ENCODE measurements at regions not wholly inside any gene's neighbourhood (a gene's known extent, or its start where the extent isn't known, plus 50 kb on each side); places are given as distances from the start of the nearest gene placed in this dataset.

GRCh38 chr1:70899735-70900134 is 147.9 kb downstream of the PTGER3 start:
- no peak overlapping the region for H3K4me3 ChIP-seq (ENCODE audit: low read length)
- DNase-seq (ENCODE audit: low read depth): peak; percentile 24
- TF ChIP-seq, protein P1, sequence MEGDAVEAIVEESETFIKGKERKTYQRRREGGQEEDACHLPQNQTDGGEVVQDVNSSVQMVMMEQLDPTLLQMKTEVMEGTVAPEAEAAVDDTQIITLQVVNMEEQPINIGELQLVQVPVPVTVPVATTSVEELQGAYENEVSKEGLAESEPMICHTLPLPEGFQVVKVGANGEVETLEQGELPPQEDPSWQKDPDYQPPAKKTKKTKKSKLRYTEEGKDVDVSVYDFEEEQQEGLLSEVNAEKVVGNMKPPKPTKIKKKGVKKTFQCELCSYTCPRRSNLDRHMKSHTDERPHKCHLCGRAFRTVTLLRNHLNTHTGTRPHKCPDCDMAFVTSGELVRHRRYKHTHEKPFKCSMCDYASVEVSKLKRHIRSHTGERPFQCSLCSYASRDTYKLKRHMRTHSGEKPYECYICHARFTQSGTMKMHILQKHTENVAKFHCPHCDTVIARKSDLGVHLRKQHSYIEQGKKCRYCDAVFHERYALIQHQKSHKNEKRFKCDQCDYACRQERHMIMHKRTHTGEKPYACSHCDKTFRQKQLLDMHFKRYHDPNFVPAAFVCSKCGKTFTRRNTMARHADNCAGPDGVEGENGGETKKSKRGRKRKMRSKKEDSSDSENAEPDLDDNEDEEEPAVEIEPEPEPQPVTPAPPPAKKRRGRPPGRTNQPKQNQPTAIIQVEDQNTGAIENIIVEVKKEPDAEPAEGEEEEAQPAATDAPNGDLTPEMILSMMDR (IDR thresholded peaks at IDR 0.05; ENCODE audit: insufficient read depth, low read depth, low read length, missing control alignments): no peak

DNA sequence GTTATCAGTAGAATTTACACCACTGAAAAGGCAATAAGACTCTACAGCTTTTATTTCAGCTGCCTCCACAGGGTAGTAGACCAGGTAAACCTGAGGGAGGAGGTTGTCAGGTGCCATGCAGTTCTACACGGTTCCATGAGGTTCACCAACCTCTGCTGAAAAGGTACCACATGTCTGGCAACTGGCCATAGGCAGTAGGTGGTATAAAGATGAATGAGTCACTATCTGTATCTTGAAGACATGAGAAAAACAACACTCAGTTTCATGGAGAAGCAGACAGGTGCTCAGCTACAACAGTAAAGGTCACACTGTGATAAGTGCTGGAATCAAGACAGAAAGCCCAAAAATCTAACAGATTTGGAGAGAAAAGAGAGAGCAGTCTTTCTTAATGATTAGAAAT is 145.4 kb downstream of the PTGER3 start:
- DNase-seq (ENCODE audit: low read depth): peak; percentile 0
- no peak overlapping the region for H3K4me3 ChIP-seq (ENCODE audit: low read length)
- TF ChIP-seq, protein P1 (IDR thresholded peaks at IDR 0.05; ENCODE audit: insufficient read depth, low read depth, low read length, missing control alignments): no peak

DNA sequence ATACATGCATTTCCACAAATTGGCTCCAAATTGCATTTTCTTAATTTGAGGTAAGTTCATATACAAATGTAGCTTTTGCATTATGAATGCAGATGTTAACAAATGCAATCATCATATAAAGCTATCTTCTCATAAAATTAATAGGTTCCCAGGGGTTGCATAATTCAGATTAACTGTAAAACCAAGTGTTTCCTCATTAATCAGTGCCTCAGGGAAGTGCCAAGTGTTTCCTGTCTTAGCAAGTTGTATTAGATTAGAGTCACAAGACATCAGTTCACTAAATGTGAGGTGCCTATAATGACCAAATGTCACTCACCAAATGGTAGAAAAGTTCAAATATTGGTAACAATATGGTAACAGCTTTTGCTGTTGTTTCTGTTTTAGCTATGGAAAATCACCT is 140.8 kb downstream of the PTGER3 start:
- DNase-seq (ENCODE audit: low read depth): no peak
- H3K4me3 ChIP-seq (ENCODE audit: low read length): no peak overlapping the region

DNA sequence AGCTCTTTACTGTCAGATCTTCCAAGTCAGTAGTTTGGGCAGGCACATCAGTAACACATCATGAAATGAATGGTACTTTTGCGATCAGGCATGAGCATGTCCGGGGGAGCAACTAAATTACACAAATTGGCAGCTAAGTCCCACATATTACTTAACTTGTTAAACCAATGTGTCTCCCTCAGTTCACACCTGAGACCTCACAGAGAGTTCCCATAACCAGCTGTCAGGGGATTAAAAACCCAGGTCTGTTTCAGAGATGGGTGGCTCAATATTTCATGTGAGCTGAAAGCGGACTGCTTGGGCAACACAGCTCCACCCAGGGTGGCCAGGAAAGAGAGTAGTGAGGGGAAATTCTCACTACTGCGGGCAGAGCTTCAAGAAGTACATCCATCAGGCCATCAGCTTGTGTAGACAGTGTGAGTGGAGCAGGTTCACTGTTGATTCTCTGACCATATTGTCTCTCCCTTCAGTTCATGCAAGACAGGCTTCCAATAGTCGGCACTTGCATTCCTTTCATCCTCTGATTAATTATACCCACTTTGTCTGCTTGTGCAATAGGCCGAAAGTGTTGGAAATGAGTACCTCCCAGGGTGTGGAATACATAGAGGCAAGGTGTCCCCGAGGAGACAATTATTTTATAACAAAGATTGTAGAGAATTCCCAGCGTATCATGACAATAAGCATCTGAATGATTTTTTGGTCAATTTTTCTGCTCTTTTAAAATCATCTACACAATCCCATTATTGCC is 139.9 kb downstream of the PTGER3 start:
- no peak for DNase-seq (ENCODE audit: low read depth)
- no peak overlapping the region for H3K4me3 ChIP-seq (ENCODE audit: low read length)
- TF ChIP-seq, protein P1 (IDR thresholded peaks at IDR 0.05; ENCODE audit: insufficient read depth, low read depth, low read length, missing control alignments): no peak

More for the DNA sequence above, 140.8 kb downstream of the PTGER3 start:
- TF ChIP-seq, protein P1 (IDR thresholded peaks at IDR 0.05; ENCODE audit: insufficient read depth, low read depth, low read length, missing control alignments): no peak

GRCh38 chr1:70909262-70909822 is 138.3 kb downstream of the PTGER3 start:
- TF ChIP-seq, protein P1 (IDR thresholded peaks at IDR 0.05; ENCODE audit: insufficient read depth, low read depth, low read length, missing control alignments): no peak
- no peak for DNase-seq (ENCODE audit: low read depth)
- H3K4me3 ChIP-seq (ENCODE audit: low read length): no peak overlapping the region

DNA sequence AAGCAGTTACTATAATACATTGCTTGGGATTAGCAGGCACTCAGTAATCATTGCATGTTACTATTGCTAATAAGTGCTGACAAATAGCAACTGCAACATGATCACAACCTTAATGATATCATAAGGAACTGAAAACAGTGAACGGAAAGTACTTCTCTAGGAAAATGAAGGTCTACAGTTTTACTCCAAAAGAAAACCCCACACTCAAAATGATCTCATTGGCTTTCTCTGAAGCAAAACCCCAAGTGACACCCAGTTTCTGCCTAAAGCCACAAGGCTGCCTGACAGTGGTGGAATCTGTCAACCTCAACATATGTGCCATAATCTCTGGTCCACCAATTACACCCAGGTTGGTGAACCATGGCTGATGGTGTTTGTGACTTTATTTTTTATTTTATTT is 137.6 kb downstream of the PTGER3 start:
- TF ChIP-seq, protein P1 (IDR thresholded peaks at IDR 0.05; ENCODE audit: insufficient read depth, low read depth, low read length, missing control alignments): no peak
- no peak for DNase-seq (ENCODE audit: low read depth)
- H3K4me3 ChIP-seq (ENCODE audit: low read length): no peak overlapping the region

- H3K4me3 ChIP-seq (ENCODE audit: low read length): no peak overlapping the region
- no peak for DNase-seq (ENCODE audit: low read depth)
- TF ChIP-seq, protein P1 (IDR thresholded peaks at IDR 0.05; ENCODE audit: insufficient read depth, low read depth, low read length, missing control alignments): no peak
Observed at GRCh38 chr1:70911861-70912260, 135.8 kb downstream of the PTGER3 start.
